Neuron (in vitro differentiated cells): ENCODE measurements at regions not wholly inside any gene's neighbourhood (a gene's known extent, or its start where the extent isn't known, plus 50 kb on each side); places are given as distances from the start of the nearest gene placed in this dataset.
A peak's percentile ranks its signal among the peaks of the same experiment; 100 is the strongest.

Experiments used
- H2AFZ ChIP-seq: one replicate; pipeline ENCODE4 v1.6.1; 2013; ENCODE audit warnings: low read depth, mild to moderate bottlenecking, inconsistent platforms, low read length, moderate library complexity
- H3K27me3 ChIP-seq: one replicate; pipeline ENCODE4 v1.6.1; 2013; ENCODE audit warnings: low read length; ENCODE audit not compliant: insufficient read depth
- H3K36me3 ChIP-seq: one replicate; pipeline ENCODE4 v1.6.1; 2013; ENCODE audit warnings: low read length; ENCODE audit not compliant: insufficient read depth
- H3K4me1 ChIP-seq: one replicate; pipeline ENCODE4 v1.6.1; 2013; ENCODE audit warnings: low read length; ENCODE audit not compliant: insufficient read depth
- H3K4me3 ChIP-seq: 2 replicates; pipeline ENCODE4 v1.5.1; 2013; ENCODE audit warnings: mild to moderate bottlenecking, low read length, moderate library complexity
- H3K9me3 ChIP-seq: one replicate; pipeline ENCODE4 v1.6.1; 2013; ENCODE audit warnings: low read length

DNA sequence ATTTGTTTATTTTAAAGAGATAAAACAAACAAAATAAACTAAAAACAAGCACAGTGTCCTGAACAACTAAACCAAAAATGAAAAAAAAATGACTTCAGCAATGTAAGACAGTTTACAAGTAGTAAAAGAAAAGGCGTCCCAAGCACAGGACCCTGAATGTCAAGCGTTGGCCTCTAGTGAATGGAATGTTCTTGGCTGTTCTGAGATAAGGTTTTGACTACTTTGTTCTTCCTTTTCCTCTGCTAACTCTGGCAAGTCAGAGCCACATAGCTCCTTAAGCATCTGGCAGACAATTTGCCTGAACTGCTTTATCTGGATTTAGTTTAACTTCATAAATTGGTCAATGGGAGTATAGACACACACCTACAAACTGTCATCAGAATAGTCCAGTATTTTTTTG is 655.2 kb downstream of the ANXA1 start:
- no peaks in the 10 kb centered on the region for H3K4me1 ChIP-seq
- H3K4me3 ChIP-seq: no peak overlapping the region
- no peak overlapping the region for H2AFZ ChIP-seq
- no peaks in the 10 kb centered on the region for H3K36me3 ChIP-seq
- no peaks in the 10 kb centered on the region for H3K27me3 ChIP-seq
- no peaks in the 10 kb centered on the region for H3K9me3 ChIP-seq

DNA sequence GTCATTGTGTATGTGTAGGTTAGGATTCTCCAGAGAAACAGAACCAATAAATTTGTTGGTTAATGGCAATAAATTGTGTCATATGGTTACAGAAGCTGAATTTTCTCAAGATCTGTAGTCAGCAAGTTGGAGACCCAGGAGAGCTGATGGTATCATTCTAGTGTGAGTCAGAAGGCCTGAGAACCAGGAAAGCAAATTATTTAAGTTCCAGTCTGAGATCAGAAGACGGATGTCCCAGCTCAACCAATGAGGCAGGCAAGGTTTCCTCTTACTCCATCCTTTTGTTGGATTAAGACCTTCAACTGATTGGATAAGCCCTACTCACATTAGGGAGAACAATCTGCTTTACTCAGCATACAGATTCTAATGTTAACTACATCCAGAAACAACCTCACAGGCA is 656.3 kb downstream of the ANXA1 start:
- no peak overlapping the region for H2AFZ ChIP-seq
- H3K36me3 ChIP-seq: no peaks in the 10 kb centered on the region
- H3K9me3 ChIP-seq: no peaks in the 10 kb centered on the region
- no peak overlapping the region for H3K4me3 ChIP-seq
- no peaks in the 10 kb centered on the region for H3K4me1 ChIP-seq
- no peaks in the 10 kb centered on the region for H3K27me3 ChIP-seq

DNA sequence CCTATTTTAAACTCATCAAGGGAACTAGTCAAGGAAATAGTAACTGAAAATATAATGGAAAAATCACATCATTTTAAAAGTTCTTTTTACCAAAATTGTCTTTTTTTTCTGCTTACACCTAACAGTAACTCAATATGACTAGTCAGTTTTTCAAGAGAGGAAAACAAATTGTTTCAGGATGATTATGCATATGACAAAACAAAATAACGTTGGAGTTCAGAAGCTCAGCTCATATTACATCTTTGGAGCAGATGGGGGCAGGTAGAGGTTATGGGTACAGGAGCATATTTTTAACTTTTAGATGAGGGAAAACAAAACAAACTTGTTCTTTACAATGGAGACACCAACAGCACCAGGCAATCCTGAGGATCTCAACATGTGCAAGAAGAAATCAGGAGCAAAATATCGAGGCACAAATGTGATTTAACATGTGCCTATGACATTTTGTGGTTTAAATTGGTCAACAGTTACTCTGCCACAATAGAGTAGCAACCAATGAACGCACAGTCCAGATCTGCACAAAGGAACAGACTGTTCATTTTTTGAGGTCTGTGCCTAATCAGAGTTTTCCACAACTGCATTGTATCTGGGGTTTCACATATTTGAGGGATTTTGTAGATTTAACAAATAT is 659.0 kb downstream of the ANXA1 start:
- no peaks in the 10 kb centered on the region for H3K36me3 ChIP-seq
- no peak overlapping the region for H2AFZ ChIP-seq
- no peaks in the 10 kb centered on the region for H3K27me3 ChIP-seq
- no peaks in the 10 kb centered on the region for H3K4me1 ChIP-seq
- H3K9me3 ChIP-seq: no peaks in the 10 kb centered on the region
- H3K4me3 ChIP-seq: no peak overlapping the region

DNA sequence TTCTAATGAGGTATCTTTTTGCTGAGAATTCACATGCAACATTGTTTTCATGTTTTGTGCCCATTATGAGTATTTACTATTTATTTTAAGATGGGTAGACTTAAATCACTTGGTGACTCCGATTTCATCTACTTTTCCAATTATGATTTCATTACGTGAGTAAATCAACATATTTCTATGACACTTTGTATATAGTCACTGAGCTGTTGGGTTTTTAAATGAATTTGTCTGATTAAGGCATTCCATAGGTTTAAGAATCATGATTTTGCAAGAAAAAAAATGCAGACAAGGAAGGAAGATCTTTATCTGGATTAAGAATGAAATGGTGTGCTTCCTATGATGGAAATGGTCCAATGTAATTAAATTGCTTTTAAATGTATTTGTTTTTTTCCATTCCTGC is 661.9 kb downstream of the ANXA1 start:
- Histone ChIP-seq H3K9me3 (no peaks in the 10 kb centered on the region), H3K4me3 (no peak overlapping the region), H3K36me3 (no peaks in the 10 kb centered on the region), H2AFZ (no peak overlapping the region), H3K4me1 (no peaks in the 10 kb centered on the region), H3K27me3 (no peaks in the 10 kb centered on the region)

DNA sequence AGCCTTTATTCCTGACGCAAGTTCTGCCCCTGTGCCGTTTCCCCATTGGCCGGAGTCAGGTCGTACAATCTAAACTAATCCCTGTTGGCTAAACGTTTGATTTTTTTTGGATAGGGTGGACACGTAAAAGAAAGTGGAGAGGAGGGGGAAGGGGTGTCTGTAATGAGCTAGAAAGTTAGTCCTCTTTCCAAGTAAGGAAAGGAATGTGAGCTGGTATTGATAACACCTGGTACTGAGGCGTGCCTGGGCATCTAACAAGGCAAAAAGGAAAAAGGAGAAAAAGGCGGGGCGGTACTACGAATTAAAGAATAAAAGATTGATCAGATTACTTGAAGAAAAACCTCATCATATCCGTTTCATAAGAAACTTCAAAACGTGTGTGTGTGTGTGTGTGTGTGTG is 665.2 kb downstream of the ANXA1 start:
- Histone ChIP-seq H2AFZ (no peak overlapping the region), H3K4me1 (no peaks in the 10 kb centered on the region), H3K27me3 (no peaks in the 10 kb centered on the region), H3K4me3 (no peak overlapping the region), H3K9me3 (no peaks in the 10 kb centered on the region), H3K36me3 (no peaks in the 10 kb centered on the region)

DNA sequence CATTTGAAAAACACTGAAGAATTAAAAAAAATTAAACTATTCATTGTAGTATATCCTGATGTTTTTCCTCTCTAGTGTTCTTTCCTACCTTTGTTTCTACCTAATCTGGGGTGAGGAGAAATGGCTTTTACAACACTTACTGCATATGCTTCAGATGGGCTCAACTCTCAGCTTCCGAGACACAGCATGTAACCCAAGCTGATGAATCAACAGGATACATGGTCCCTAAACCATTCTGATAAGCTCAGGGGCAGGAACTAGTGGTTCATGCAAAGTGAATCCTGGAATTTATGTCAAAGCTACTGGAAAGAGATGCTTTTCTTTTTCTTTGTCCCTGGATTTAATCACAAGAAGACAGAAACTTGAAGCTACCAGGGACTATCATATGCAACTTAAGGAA is 672.5 kb upstream of the RORB start:
- Histone ChIP-seq H3K9me3 (no peaks in the 10 kb centered on the region), H3K4me3 (no peak overlapping the region), H3K27me3 (no peaks in the 10 kb centered on the region), H3K4me1 (peaks cover 2% of the 10 kb centered on the region), H3K36me3 (no peaks in the 10 kb centered on the region), H2AFZ (no peak overlapping the region)

DNA sequence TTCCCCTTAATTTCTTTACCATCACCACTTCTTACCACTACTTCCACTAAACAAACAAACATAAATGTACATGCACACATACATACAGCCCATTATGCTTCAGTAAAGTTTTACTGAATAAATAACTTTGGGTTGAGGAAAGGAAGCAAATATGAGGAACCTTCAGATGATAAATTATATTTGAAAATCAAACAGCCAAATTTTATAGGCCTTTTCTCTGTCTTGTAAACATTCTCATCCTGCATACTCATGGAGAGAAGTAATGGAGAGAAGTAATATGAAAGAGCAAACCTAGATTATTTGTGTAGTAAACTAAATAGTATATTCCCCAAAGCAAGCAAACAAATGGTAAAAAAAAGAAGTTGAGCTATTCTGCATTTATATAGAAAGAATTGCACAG is 658.3 kb upstream of the RORB start:
- Histone ChIP-seq H3K4me1 (peaks cover 2% of the 10 kb centered on the region), H3K36me3 (no peaks in the 10 kb centered on the region), H3K9me3 (no peaks in the 10 kb centered on the region), H3K27me3 (no peaks in the 10 kb centered on the region), H3K4me3 (no peak overlapping the region), H2AFZ (no peak overlapping the region)

DNA sequence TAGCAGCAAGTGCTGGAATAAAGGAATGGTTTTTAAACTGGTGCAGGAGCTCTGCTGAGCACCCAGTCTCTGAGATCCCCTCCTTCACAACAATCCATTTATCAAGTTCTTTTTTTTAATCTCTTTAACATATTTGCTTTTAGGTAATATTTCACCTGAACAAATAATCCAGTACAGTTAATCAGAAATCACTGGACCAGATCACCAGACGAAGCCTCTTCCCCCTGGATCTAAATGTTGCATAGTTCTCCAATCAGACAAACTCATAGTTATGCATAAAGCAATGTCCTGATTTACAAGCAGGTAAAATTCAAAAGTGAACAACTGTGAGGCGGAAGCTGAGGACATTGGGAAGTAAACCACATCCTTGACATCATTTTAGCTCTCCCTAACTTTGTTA is 657.7 kb upstream of the RORB start:
- Histone ChIP-seq H3K9me3 (no peaks in the 10 kb centered on the region), H3K36me3 (no peaks in the 10 kb centered on the region), H3K4me1 (peaks cover 7% of the 10 kb centered on the region), H3K27me3 (no peaks in the 10 kb centered on the region), H2AFZ (no peak overlapping the region), H3K4me3 (no peak overlapping the region)

DNA sequence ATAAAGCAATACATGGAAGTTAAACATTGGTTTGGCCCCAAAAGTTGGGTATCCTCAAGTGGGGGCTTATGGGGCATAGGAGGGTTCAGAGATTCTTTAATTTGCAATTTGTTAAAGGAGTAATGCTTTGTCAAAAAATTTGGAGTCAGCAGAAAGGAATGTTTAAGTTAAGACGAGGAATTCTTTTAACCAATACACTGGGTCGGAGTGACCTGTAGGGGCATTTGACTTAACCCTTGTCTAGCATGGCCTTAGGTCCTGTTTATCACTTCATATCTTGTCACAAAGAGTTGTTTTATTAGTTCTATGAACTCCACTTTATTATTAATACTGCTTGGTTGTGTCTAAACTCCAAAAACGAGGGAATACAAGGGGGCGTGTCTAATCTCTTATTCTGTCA is 656.1 kb upstream of the RORB start:
- H3K36me3 ChIP-seq: no peaks in the 10 kb centered on the region
- H2AFZ ChIP-seq: no peak overlapping the region
- no peak overlapping the region for H3K4me3 ChIP-seq
- H3K9me3 ChIP-seq: no peaks in the 10 kb centered on the region
- H3K4me1 ChIP-seq: peaks cover 7% of the 10 kb centered on the region
- H3K27me3 ChIP-seq: no peaks in the 10 kb centered on the region

DNA sequence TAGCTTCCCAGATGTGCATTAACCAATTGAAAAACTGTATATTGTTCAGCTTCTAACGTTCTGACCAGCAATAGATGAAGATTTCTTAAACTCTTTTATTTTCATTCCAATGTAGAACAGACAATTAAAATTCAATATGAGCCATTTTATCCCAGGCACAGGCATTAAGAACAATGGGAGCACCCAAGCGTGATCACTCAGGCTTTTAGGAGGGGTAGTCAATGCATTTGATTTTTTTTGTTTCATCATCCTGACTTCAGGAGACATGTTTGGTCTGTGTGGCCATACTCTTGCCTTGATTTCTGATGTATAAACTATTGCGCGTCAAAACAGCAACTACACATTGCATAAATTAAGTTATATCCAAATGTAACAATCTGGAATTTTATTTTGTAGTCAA is 653.0 kb upstream of the RORB start:
- Histone ChIP-seq H3K9me3 (no peaks in the 10 kb centered on the region), H2AFZ (no peak overlapping the region), H3K36me3 (no peaks in the 10 kb centered on the region), H3K4me3 (no peak overlapping the region), H3K27me3 (no peaks in the 10 kb centered on the region), H3K4me1 (peaks cover 11% of the 10 kb centered on the region)

DNA sequence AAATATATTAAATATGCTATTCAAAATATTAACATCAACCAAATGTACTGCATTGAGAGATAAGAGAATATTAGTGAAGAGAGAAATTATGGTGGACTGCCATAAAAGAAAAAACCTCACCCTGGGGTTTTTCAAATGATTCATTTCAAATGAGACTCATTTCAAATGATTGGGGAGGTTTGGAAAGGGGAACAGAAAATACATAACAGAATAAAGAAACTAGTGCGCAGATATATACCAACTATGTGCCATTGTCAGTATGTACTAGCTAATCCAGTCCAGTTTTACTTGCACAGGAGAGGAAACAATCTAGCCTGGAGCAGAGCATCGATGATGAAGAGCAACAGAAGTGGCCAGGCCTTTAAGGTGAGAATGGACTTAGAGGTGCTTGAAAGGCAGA is 651.6 kb upstream of the RORB start:
- H3K4me1 ChIP-seq: peaks cover 11% of the 10 kb centered on the region
- H3K36me3 ChIP-seq: no peaks in the 10 kb centered on the region
- H3K27me3 ChIP-seq: no peaks in the 10 kb centered on the region
- no peak overlapping the region for H2AFZ ChIP-seq
- H3K4me3 ChIP-seq: no peak overlapping the region
- no peaks in the 10 kb centered on the region for H3K9me3 ChIP-seq

DNA sequence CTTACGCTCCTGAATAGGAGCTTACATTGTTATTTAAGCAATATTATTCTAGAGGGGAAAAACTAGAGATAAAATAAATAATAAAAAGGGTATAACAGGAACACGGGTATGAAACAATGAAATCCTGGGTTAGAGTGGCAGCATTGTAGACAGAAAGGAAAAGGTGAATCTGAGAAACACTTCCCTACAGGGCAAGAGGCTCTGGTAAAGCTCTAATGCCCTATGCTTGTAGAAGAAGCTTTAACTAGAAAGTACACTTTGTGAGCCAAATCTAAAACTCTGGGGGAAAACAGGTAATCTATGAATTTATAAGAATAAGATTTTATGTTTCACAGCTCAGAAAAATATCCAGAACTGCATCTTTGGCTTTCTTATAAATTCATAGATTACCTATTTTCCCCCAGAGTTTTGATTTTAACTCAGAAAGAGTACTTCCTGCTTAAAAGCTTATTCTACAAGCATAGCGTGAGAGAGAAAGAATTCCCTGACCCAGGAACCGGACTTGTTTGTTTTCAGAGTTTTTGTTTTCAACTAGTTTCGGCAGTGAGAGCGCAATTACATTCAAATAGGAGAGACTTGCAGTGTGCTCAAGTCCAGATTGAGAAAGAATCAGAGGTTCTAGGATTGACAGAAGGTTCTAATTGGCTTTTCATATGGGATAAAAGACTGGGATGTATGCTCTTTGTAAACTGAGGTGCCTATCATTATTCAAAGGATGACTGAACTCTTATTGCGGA is 651.0 kb upstream of the RORB start:
- H3K4me1 ChIP-seq: peaks cover 11% of the 10 kb centered on the region
- H3K27me3 ChIP-seq: no peaks in the 10 kb centered on the region
- H3K36me3 ChIP-seq: no peaks in the 10 kb centered on the region
- no peaks in the 10 kb centered on the region for H3K9me3 ChIP-seq
- no peak overlapping the region for H2AFZ ChIP-seq
- H3K4me3 ChIP-seq: no peak overlapping the region

DNA sequence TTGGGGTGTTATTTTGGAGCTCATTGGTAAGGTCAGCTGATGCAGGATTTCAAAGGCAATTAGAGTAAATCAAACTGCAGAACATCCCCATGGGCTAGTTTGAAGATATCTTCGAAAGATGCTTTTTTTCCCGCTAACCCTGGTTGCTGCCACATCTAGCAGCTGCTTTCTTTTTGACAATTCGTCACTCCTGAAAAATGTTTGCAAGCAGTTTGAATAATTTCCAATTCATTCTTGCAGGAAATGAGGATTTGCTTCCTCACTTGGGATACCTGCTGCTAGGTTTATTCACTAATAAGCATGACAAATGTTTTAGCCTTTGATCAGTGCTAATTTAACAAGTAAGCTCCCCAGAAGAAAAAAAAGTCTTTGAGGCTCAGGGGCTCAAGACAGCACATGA is 649.6 kb upstream of the RORB start:
- no peaks in the 10 kb centered on the region for H3K9me3 ChIP-seq
- H3K36me3 ChIP-seq: no peaks in the 10 kb centered on the region
- peaks cover 11% of the 10 kb centered on the region for H3K4me1 ChIP-seq
- no peak overlapping the region for H2AFZ ChIP-seq
- no peaks in the 10 kb centered on the region for H3K27me3 ChIP-seq
- H3K4me3 ChIP-seq: no peak overlapping the region

DNA sequence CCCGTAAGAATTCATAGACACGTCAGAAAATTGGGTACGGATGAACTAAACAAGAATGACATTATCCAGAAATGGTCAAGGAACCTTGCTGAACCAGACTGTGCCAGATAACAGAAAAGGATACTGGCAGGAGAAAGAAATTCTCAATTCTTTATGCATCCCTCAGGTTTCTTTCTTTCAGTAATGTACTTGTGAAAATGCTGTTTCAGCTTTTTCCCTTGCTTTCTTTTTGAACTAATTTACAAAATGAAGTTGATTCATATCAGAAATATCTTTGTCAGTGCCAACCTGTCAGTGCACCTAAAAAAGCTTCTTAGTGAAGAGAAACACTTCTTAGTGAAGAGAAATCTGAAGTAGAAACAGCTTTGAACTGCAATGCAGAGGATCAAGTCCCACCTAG is 643.6 kb upstream of the RORB start:
- Histone ChIP-seq H2AFZ (peak overlapping the region; percentile 46), H3K4me1 (no peaks in the 10 kb centered on the region), H3K36me3 (no peaks in the 10 kb centered on the region), H3K9me3 (no peaks in the 10 kb centered on the region), H3K4me3 (no peak overlapping the region), H3K27me3 (no peaks in the 10 kb centered on the region)
